ENCODE measurements at regions not wholly inside any gene's neighbourhood (a gene's known extent, or its start where the extent isn't known, plus 50 kb on each side); places are given as distances from the start of the nearest gene placed in this dataset.

GRCh38 chr5:135139381-135140134 lies 105.5 kb upstream of the PITX1 start:
- Histone ChIP-seq H3K9me3 (no peaks in the 10 kb centered on the region), H3K36me3 (ENCODE audit: low read depth, missing control alignments) (no peaks in the 10 kb centered on the region), H3K4me3 (no peak overlapping the region), H3K4me1 (no peaks in the 10 kb centered on the region), H3K27me3 (no peaks in the 10 kb centered on the region), H3K27ac (no peak overlapping the region)
- DNase-seq: no peak
- TF ChIP-seq POLR2A (IDR thresholded peaks at IDR 0.05): no peak
- TF ChIP-seq CTCF (IDR thresholded peaks at IDR 0.05): no peak
- intact Hi-C loops (cut with DNase I; ENCODE audit: low total_unique reads): no loop called here
- 61 to 64% methylated on average over 12 of the region's 12 CpGs for WGBS, 2 donors

GRCh38 chr5:135138116-135138850 lies 104.3 kb upstream of the PITX1 start:
- TF ChIP-seq POLR2A (IDR thresholded peaks at IDR 0.05): no peak
- TF ChIP-seq CTCF (IDR thresholded peaks at IDR 0.05): no peak
- intact Hi-C loops (cut with DNase I; ENCODE audit: low total_unique reads): no loop called here
- whole genome bisulfite sequencing, 2 donors: 86 to 93% methylated on average over 3 to 4 of the region's 4 CpGs
- H3K4me3 ChIP-seq: no peak overlapping the region
- H3K36me3 ChIP-seq (ENCODE audit: low read depth, missing control alignments): no peaks in the 10 kb centered on the region
- no peak for DNase-seq
- H3K9me3 ChIP-seq: no peaks in the 10 kb centered on the region
- no peaks in the 10 kb centered on the region for H3K4me1 ChIP-seq
- H3K27ac ChIP-seq: no peak overlapping the region
- no peaks in the 10 kb centered on the region for H3K27me3 ChIP-seq

GRCh38 chr5:135137146-135137915 lies 103.3 kb upstream of the PITX1 start:
- Histone ChIP-seq H3K27me3 (no peaks in the 10 kb centered on the region), H3K4me1 (no peaks in the 10 kb centered on the region), H3K36me3 (ENCODE audit: low read depth, missing control alignments) (no peaks in the 10 kb centered on the region), H3K9me3 (no peaks in the 10 kb centered on the region), H3K27ac (no peak overlapping the region), H3K4me3 (no peak overlapping the region)
- 90 to 93% methylated on average over 13 of the region's 13 CpGs for WGBS, 2 donors
- TF ChIP-seq POLR2A (IDR thresholded peaks at IDR 0.05) (no peak), CTCF (IDR thresholded peaks at IDR 0.05) (no peak)
- no peak for DNase-seq
- intact Hi-C loops (cut with DNase I; ENCODE audit: low total_unique reads): no loop called here

- no peaks in the 10 kb centered on the region for H3K27me3 ChIP-seq
- intact Hi-C loops (cut with DNase I; ENCODE audit: low total_unique reads): no loop called here
- H3K4me1 ChIP-seq: no peaks in the 10 kb centered on the region
- no peaks in the 10 kb centered on the region for H3K9me3 ChIP-seq
- no peak overlapping the region for H3K4me3 ChIP-seq
- DNase-seq: no peak
- no peak for TF ChIP-seq POLR2A (IDR thresholded peaks at IDR 0.05)
- TF ChIP-seq CTCF (IDR thresholded peaks at IDR 0.05): no peak
- no peak overlapping the region for H3K27ac ChIP-seq
- WGBS, 2 donors: 85 to 87% methylated on average over 2 of the region's 2 CpGs
- no peaks in the 10 kb centered on the region for H3K36me3 ChIP-seq (ENCODE audit: low read depth, missing control alignments)
Observed at GRCh38 chr5:135136546-135136945, 102.5 kb upstream of the PITX1 start.

All from testis (tissue), 2 donors.